ENCODE measurements at regions not wholly inside any gene's neighbourhood (a gene's known extent, or its start where the extent isn't known, plus 50 kb on each side); places are given as distances from the start of the nearest gene placed in this dataset.

GRCh38 chr9:119829186-119829585, 460.0 kb upstream of the BRINP1 start:
- ATAC-seq (replicated peaks) (no peak), DNase-seq (no peak)
- H3K27me3 Mint-ChIP-seq: no peaks in the 10 kb centered on the region
- H3K9me3 Mint-ChIP-seq: peaks cover 0 to 5% of the 10 kb centered on the region in 2 donors
- H3K27ac Mint-ChIP-seq: no peak overlapping the region
- no peaks in the 10 kb centered on the region for H3K4me1 Mint-ChIP-seq (ENCODE audit: low read depth in 2 of 2)
- no peaks in the 10 kb centered on the region for H3K36me3 Mint-ChIP-seq (ENCODE audit: insufficient read depth)
- H3K4me3 Mint-ChIP-seq: no peak overlapping the region

GRCh38 chr9:119827526-119827925, 458.3 kb upstream of the BRINP1 start:
- no peak for DNase-seq
- Mint-ChIP-seq H3K9me3 (peaks cover 0 to 2% of the 10 kb centered on the region in 2 donors), H3K36me3 (ENCODE audit: insufficient read depth) (no peaks in the 10 kb centered on the region), H3K27me3 (peaks cover 0 to 4% of the 10 kb centered on the region in 2 donors), H3K4me1 (ENCODE audit: low read depth in 2 of 2) (no peaks in the 10 kb centered on the region), H3K4me3 (no peak overlapping the region), H3K27ac (no peak overlapping the region)
- ATAC-seq (replicated peaks): no peak

GRCh38 chr9:119827126-119827525, 457.9 kb upstream of the BRINP1 start:
- Mint-ChIP-seq H3K27me3 (peaks cover 0 to 5% of the 10 kb centered on the region in 2 donors), H3K36me3 (ENCODE audit: insufficient read depth) (no peaks in the 10 kb centered on the region), H3K4me1 (ENCODE audit: low read depth in 2 of 2) (no peaks in the 10 kb centered on the region), H3K4me3 (no peak overlapping the region), H3K27ac (no peak overlapping the region), H3K9me3 (peaks cover 0 to 2% of the 10 kb centered on the region in 2 donors)
- DNase-seq (no peak), ATAC-seq (replicated peaks) (no peak)

- Mint-ChIP-seq H3K27ac (no peak overlapping the region), H3K4me1 (ENCODE audit: low read depth in 2 of 2) (no peaks in the 10 kb centered on the region), H3K36me3 (ENCODE audit: insufficient read depth) (no peaks in the 10 kb centered on the region), H3K9me3 (peaks cover 0 to 2% of the 10 kb centered on the region in 2 donors), H3K4me3 (no peak overlapping the region), H3K27me3 (peaks cover 0 to 5% of the 10 kb centered on the region in 2 donors)
- ATAC-seq (replicated peaks) (no peak), DNase-seq (no peak)
Observed at GRCh38 chr9:119818726-119819435, 449.6 kb upstream of the BRINP1 start.

GRCh38 chr9:119810645-119811429, 441.6 kb upstream of the BRINP1 start:
- H3K27me3 Mint-ChIP-seq: no peaks in the 10 kb centered on the region

GRCh38 chr9:119803679-119804078, 434.4 kb upstream of the BRINP1 start:
- H3K9me3 Mint-ChIP-seq: no peaks in the 10 kb centered on the region
- ATAC-seq (replicated peaks) (no peak), DNase-seq (no peak)

More at GRCh38 chr9:119810645-119811429, 441.6 kb upstream of the BRINP1 start:
- DNase-seq (no peak), ATAC-seq (replicated peaks) (no peak)
- H3K9me3 Mint-ChIP-seq: peaks cover 4 to 10% of the 10 kb centered on the region in 2 donors
- no peaks in the 10 kb centered on the region for H3K4me1 Mint-ChIP-seq (ENCODE audit: low read depth in 2 of 2)
- H3K36me3 Mint-ChIP-seq (ENCODE audit: insufficient read depth): no peaks in the 10 kb centered on the region
- H3K4me3 Mint-ChIP-seq: no peak overlapping the region
- H3K27ac Mint-ChIP-seq: no peak overlapping the region

GRCh38 chr9:119802621-119803020, 433.4 kb upstream of the BRINP1 start:
- Mint-ChIP-seq H3K4me1 (ENCODE audit: low read depth in 2 of 2) (no peaks in the 10 kb centered on the region), H3K27me3 (no peaks in the 10 kb centered on the region), H3K36me3 (ENCODE audit: insufficient read depth) (no peaks in the 10 kb centered on the region), H3K9me3 (no peaks in the 10 kb centered on the region), H3K4me3 (no peak overlapping the region), H3K27ac (no peak overlapping the region)
- ATAC-seq (replicated peaks): no peak
- DNase-seq: no peak

More at GRCh38 chr9:119803679-119804078, 434.4 kb upstream of the BRINP1 start:
- H3K27me3 Mint-ChIP-seq: no peaks in the 10 kb centered on the region
- H3K4me3 Mint-ChIP-seq: no peak overlapping the region
- no peaks in the 10 kb centered on the region for H3K4me1 Mint-ChIP-seq (ENCODE audit: low read depth in 2 of 2)
- no peaks in the 10 kb centered on the region for H3K36me3 Mint-ChIP-seq (ENCODE audit: insufficient read depth)
- no peak overlapping the region for H3K27ac Mint-ChIP-seq

GRCh38 chr9:119802133-119802532, 432.9 kb upstream of the BRINP1 start:
- Mint-ChIP-seq H3K27ac (no peak overlapping the region), H3K4me1 (ENCODE audit: low read depth in 2 of 2) (no peaks in the 10 kb centered on the region), H3K4me3 (no peak overlapping the region), H3K9me3 (no peaks in the 10 kb centered on the region), H3K36me3 (ENCODE audit: insufficient read depth) (no peaks in the 10 kb centered on the region), H3K27me3 (no peaks in the 10 kb centered on the region)
- no peak for DNase-seq
- no peak for ATAC-seq (replicated peaks)

GRCh38 chr9:119801311-119801710, 432.1 kb upstream of the BRINP1 start:
- DNase-seq (no peak), ATAC-seq (replicated peaks) (no peak)
- H3K4me3 Mint-ChIP-seq: no peak overlapping the region
- no peaks in the 10 kb centered on the region for H3K27me3 Mint-ChIP-seq
- H3K27ac Mint-ChIP-seq: no peak overlapping the region
- no peaks in the 10 kb centered on the region for H3K36me3 Mint-ChIP-seq (ENCODE audit: insufficient read depth)
- H3K9me3 Mint-ChIP-seq: peaks cover 0 to 4% of the 10 kb centered on the region in 2 donors
- H3K4me1 Mint-ChIP-seq (ENCODE audit: low read depth in 2 of 2): no peaks in the 10 kb centered on the region

GRCh38 chr9:119795395-119795794, 426.2 kb upstream of the BRINP1 start:
- H3K4me3 Mint-ChIP-seq: no peak overlapping the region

GRCh38 chr9:119794836-119795235, 425.6 kb upstream of the BRINP1 start:
- no peaks in the 10 kb centered on the region for H3K27me3 Mint-ChIP-seq
- peaks cover 0 to 8% of the 10 kb centered on the region in 2 donors for H3K9me3 Mint-ChIP-seq
- H3K4me3 Mint-ChIP-seq: no peak overlapping the region
- H3K4me1 Mint-ChIP-seq (ENCODE audit: low read depth in 2 of 2): no peaks in the 10 kb centered on the region
- no peak overlapping the region for H3K27ac Mint-ChIP-seq
- no peaks in the 10 kb centered on the region for H3K36me3 Mint-ChIP-seq (ENCODE audit: insufficient read depth)
- ATAC-seq (replicated peaks) (no peak), DNase-seq (no peak)

More at GRCh38 chr9:119795395-119795794, 426.2 kb upstream of the BRINP1 start:
- Mint-ChIP-seq H3K27ac (no peak overlapping the region), H3K36me3 (ENCODE audit: insufficient read depth) (no peaks in the 10 kb centered on the region), H3K4me1 (ENCODE audit: low read depth in 2 of 2) (no peaks in the 10 kb centered on the region), H3K9me3 (peaks cover 0 to 8% of the 10 kb centered on the region in 2 donors), H3K27me3 (no peaks in the 10 kb centered on the region)
- ATAC-seq (replicated peaks) (no peak), DNase-seq (no peak)

GRCh38 chr9:119793218-119793617, 424.0 kb upstream of the BRINP1 start:
- Mint-ChIP-seq H3K4me3 (no peak overlapping the region), H3K9me3 (peaks cover 0 to 8% of the 10 kb centered on the region in 2 donors), H3K27me3 (no peaks in the 10 kb centered on the region), H3K36me3 (ENCODE audit: insufficient read depth) (no peaks in the 10 kb centered on the region), H3K27ac (no peak overlapping the region), H3K4me1 (ENCODE audit: low read depth in 2 of 2) (no peaks in the 10 kb centered on the region)
- ATAC-seq (replicated peaks) (no peak), DNase-seq (no peak)

- no peaks in the 10 kb centered on the region for H3K36me3 Mint-ChIP-seq (ENCODE audit: insufficient read depth)
- ATAC-seq (replicated peaks) (no peak), DNase-seq (no peak)
- no peaks in the 10 kb centered on the region for H3K4me1 Mint-ChIP-seq (ENCODE audit: low read depth in 2 of 2)
- H3K27ac Mint-ChIP-seq: no peak overlapping the region
- H3K27me3 Mint-ChIP-seq: no peaks in the 10 kb centered on the region
- H3K9me3 Mint-ChIP-seq: peaks cover 0 to 8% of the 10 kb centered on the region in 2 donors
- no peak overlapping the region for H3K4me3 Mint-ChIP-seq
Observed at GRCh38 chr9:119792242-119792641, 423.0 kb upstream of the BRINP1 start.

GRCh38 chr9:119789987-119790386, 420.8 kb upstream of the BRINP1 start:
- H3K36me3 Mint-ChIP-seq (ENCODE audit: insufficient read depth): no peaks in the 10 kb centered on the region
- H3K4me3 Mint-ChIP-seq: no peak overlapping the region
- DNase-seq (no peak), ATAC-seq (replicated peaks) (no peak)
- no peak overlapping the region for H3K27ac Mint-ChIP-seq
- no peaks in the 10 kb centered on the region for H3K27me3 Mint-ChIP-seq
- no peaks in the 10 kb centered on the region for H3K4me1 Mint-ChIP-seq (ENCODE audit: low read depth in 2 of 2)
- H3K9me3 Mint-ChIP-seq: peaks cover 0 to 7% of the 10 kb centered on the region in 2 donors

Measured in effector memory CD8-positive, alpha-beta T cell (primary cell).